GM23338 (cell line): ENCODE measurements at regions not wholly inside any gene's neighbourhood (a gene's known extent, or its start where the extent isn't known, plus 50 kb on each side); places are given as distances from the start of the nearest gene placed in this dataset.

ENCODE experiments used
- ATAC-seq: fragments of 200-7000 bp; cut with Tn5 transposase; 3 replicates; pipeline ENCODE4 v1.9.1; 2020
- DNase-seq: peaks from one replicate; pipeline ENCODE4 v3.0.0-alpha.2; 2015; ENCODE audit warnings: low spot score
- H2AFZ ChIP-seq: fragments of 200-600 bp; sonication (generic); 2 replicates; pipeline ENCODE4 v1.8.0; 2016; ENCODE audit warnings: antibody characterized with exemption, mild to moderate bottlenecking, moderate library complexity
- H3F3A ChIP-seq: fragments of 200-600 bp; sonication (generic); replicated peaks from 2 replicates; pipeline ENCODE4 v1.8.0; 2017; ENCODE audit warnings: antibody characterized with exemption, mixed run types, low read depth
- H3K27ac ChIP-seq: fragments of 200-600 bp; sonication (generic); 2 replicates; pipeline ENCODE4 v1.6.1; 2016; ENCODE audit warnings: low read depth
- H3K27me3 ChIP-seq: fragments of 200-600 bp; sonication (generic); 2 replicates; pipeline ENCODE4 v1.8.0; 2016; ENCODE audit warnings: mild to moderate bottlenecking, mixed run types, moderate library complexity; ENCODE audit not compliant: insufficient read depth
- H3K36me3 ChIP-seq: fragments of 200-600 bp; sonication (generic); 2 replicates; pipeline ENCODE4 v1.8.0; 2016; ENCODE audit warnings: mild to moderate bottlenecking; ENCODE audit not compliant: insufficient read depth
- H3K4me1 ChIP-seq: fragments of 200-600 bp; sonication (generic); 2 replicates; pipeline ENCODE4 v1.8.0; 2016; ENCODE audit warnings: mild to moderate bottlenecking, moderate library complexity; ENCODE audit not compliant: insufficient read depth
- H3K4me2 ChIP-seq: fragments of 200-600 bp; sonication (generic); 2 replicates; pipeline ENCODE4 v1.7.1; 2017; ENCODE audit warnings: mixed run types
- H3K4me3 ChIP-seq: fragments of 200-600 bp; sonication (generic); 2 replicates; pipeline ENCODE4 v1.6.1; 2016; ENCODE audit warnings: mixed run types
- H3K79me2 ChIP-seq: fragments of 200-600 bp; sonication (generic); replicated peaks from 2 replicates; pipeline ENCODE4 v1.8.0; 2017; ENCODE audit warnings: mild to moderate bottlenecking; ENCODE audit not compliant: insufficient read depth
- H3K9me2 ChIP-seq: fragments of 200-600 bp; sonication (generic); 2 replicates; pipeline ENCODE4 v1.8.0; 2017; ENCODE audit not compliant: insufficient read depth
- H4K20me1 ChIP-seq: fragments of 200-600 bp; sonication (generic); replicated peaks from 2 replicates; pipeline ENCODE4 v1.8.0; 2017; ENCODE audit warnings: mild to moderate bottlenecking; ENCODE audit not compliant: insufficient read depth
- H3K27ac Mint-ChIP-seq: 2 replicates; pipeline ENCODE4 v1.8.0; 2020; ENCODE audit warnings: inconsistent platforms, mild to moderate bottlenecking, moderate library complexity, mixed read lengths
- H3K27me3 Mint-ChIP-seq: 3 replicates; pipeline ENCODE4 v1.8.0; 2022; ENCODE audit warnings: low read depth, mild to moderate bottlenecking, moderate library complexity, mixed read lengths, inconsistent platforms; ENCODE audit not compliant: insufficient read depth, poor library complexity
- H3K36me3 Mint-ChIP-seq: 3 replicates; pipeline ENCODE4 v1.8.0; 2021; ENCODE audit warnings: low read depth, mild to moderate bottlenecking, inconsistent platforms, moderate library complexity, mixed read lengths
- H3K4me1 Mint-ChIP-seq: 3 replicates; pipeline ENCODE4 v1.8.0; 2020; ENCODE audit warnings: mild to moderate bottlenecking, inconsistent platforms, mixed read lengths
- H3K4me3 Mint-ChIP-seq: 3 replicates; pipeline ENCODE4 v1.8.0; 2021; ENCODE audit warnings: moderate library complexity, mild to moderate bottlenecking, inconsistent platforms, mixed read lengths
- H3K9me3 Mint-ChIP-seq: 3 replicates; pipeline ENCODE4 v1.8.0; 2020; ENCODE audit warnings: moderate library complexity, mild to moderate bottlenecking, inconsistent platforms, mixed read lengths
- EZH2 ChIP-seq: fragments of 200-600 bp; sonication (generic); IDR thresholded peaks from one replicate; pipeline ENCODE4 v1.8.0; 2017; ENCODE audit warnings: antibody characterized with exemption, mild to moderate bottlenecking, low read depth; ENCODE audit not compliant: unreplicated experiment
- JUNB ChIP-seq: IDR thresholded peaks from one replicate; pipeline ENCODE4 v1.6.1; 2016; ENCODE audit warnings: antibody characterized with exemption; ENCODE audit not compliant: unreplicated experiment
- STAT1 ChIP-seq: IDR thresholded peaks from one replicate; pipeline ENCODE4 v1.6.1; 2016; ENCODE audit warnings: antibody characterized with exemption; ENCODE audit not compliant: unreplicated experiment
- ZNF114 ChIP-seq: fragments of 250-450 bp; sonication (Bioruptor Pico); IDR thresholded peaks from 2 replicates; pipeline ENCODE4 v1.5.0; 2020; ENCODE audit warnings: mild to moderate bottlenecking, moderate library complexity
- ZNF462 ChIP-seq: fragments of 250-450 bp; sonication (Bioruptor Pico); IDR thresholded peaks from 2 replicates; pipeline ENCODE4 v1.5.0; 2020; ENCODE audit warnings: mild to moderate bottlenecking, moderate library complexity
- TF ChIP-seq, protein P1 (sequence below), 2 experiments: fragments of 200-600 bp in 1 of 2; sonication (generic) in 1 of 2; conservative IDR thresholded peaks; 2 replicates each; pipeline versions ENCODE4 v1.5.1 to v1.6.1; 2016 to 2017; ENCODE audit warnings: antibody characterized with exemption in 2 of 2, low read depth in 2 of 2, mild to moderate bottlenecking in 2 of 2, moderate library complexity in 1 of 2
- TF ChIP-seq, protein P2 (sequence below): IDR thresholded peaks from one replicate; pipeline ENCODE4 v1.6.1; 2018; ENCODE audit warnings: antibody characterized with exemption; ENCODE audit not compliant: unreplicated experiment

- no peak for TF ChIP-seq ZNF462
- TF ChIP-seq, protein P1, sequence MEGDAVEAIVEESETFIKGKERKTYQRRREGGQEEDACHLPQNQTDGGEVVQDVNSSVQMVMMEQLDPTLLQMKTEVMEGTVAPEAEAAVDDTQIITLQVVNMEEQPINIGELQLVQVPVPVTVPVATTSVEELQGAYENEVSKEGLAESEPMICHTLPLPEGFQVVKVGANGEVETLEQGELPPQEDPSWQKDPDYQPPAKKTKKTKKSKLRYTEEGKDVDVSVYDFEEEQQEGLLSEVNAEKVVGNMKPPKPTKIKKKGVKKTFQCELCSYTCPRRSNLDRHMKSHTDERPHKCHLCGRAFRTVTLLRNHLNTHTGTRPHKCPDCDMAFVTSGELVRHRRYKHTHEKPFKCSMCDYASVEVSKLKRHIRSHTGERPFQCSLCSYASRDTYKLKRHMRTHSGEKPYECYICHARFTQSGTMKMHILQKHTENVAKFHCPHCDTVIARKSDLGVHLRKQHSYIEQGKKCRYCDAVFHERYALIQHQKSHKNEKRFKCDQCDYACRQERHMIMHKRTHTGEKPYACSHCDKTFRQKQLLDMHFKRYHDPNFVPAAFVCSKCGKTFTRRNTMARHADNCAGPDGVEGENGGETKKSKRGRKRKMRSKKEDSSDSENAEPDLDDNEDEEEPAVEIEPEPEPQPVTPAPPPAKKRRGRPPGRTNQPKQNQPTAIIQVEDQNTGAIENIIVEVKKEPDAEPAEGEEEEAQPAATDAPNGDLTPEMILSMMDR (conservative IDR thresholded peaks at IDR 0.05; ENCODE audit: low read depth in 2 of 2): no peak
- TF ChIP-seq, protein P2, sequence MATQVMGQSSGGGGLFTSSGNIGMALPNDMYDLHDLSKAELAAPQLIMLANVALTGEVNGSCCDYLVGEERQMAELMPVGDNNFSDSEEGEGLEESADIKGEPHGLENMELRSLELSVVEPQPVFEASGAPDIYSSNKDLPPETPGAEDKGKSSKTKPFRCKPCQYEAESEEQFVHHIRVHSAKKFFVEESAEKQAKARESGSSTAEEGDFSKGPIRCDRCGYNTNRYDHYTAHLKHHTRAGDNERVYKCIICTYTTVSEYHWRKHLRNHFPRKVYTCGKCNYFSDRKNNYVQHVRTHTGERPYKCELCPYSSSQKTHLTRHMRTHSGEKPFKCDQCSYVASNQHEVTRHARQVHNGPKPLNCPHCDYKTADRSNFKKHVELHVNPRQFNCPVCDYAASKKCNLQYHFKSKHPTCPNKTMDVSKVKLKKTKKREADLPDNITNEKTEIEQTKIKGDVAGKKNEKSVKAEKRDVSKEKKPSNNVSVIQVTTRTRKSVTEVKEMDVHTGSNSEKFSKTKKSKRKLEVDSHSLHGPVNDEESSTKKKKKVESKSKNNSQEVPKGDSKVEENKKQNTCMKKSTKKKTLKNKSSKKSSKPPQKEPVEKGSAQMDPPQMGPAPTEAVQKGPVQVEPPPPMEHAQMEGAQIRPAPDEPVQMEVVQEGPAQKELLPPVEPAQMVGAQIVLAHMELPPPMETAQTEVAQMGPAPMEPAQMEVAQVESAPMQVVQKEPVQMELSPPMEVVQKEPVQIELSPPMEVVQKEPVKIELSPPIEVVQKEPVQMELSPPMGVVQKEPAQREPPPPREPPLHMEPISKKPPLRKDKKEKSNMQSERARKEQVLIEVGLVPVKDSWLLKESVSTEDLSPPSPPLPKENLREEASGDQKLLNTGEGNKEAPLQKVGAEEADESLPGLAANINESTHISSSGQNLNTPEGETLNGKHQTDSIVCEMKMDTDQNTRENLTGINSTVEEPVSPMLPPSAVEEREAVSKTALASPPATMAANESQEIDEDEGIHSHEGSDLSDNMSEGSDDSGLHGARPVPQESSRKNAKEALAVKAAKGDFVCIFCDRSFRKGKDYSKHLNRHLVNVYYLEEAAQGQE: no peak
These were observed 97.8 kb downstream of the LUZP4 start (continued) for GRCh38 chrX:115387327-115387726.

- no peaks in the 10 kb centered on the region for H3K36me3 ChIP-seq
- no peaks in the 10 kb centered on the region for H4K20me1 ChIP-seq
- no peaks in the 10 kb centered on the region for H3K9me3 Mint-ChIP-seq
- H3K27ac ChIP-seq: no peak overlapping the region
- ATAC-seq: no peak
- no peaks in the 10 kb centered on the region; the same call in 1 of the 2 replicates for H3K9me2 ChIP-seq
- no peak overlapping the region for H3K4me3 ChIP-seq
- no peaks in the 10 kb centered on the region for H3K27me3 ChIP-seq
- H3K79me2 ChIP-seq: no peaks in the 10 kb centered on the region
- H3K4me1 Mint-ChIP-seq: peaks cover 5% of the 10 kb centered on the region; the same call in 1 of the 3 replicates
- no peak overlapping the region for H3K4me3 Mint-ChIP-seq
- H3K4me1 ChIP-seq: no peaks in the 10 kb centered on the region
- H3K4me2 ChIP-seq: no peak overlapping the region
- no peaks in the 10 kb centered on the region for H3F3A ChIP-seq
- no peak for DNase-seq
- H3K27ac Mint-ChIP-seq: no peak overlapping the region
- H3K36me3 Mint-ChIP-seq: no peaks in the 10 kb centered on the region
- H3K27me3 Mint-ChIP-seq: no peaks in the 10 kb centered on the region
- H2AFZ ChIP-seq: no peak overlapping the region
- no peak for TF ChIP-seq JUNB
- no peak for TF ChIP-seq ZNF114 (CRISPR knock-in tag)
- TF ChIP-seq STAT1: no peak
- no peak for TF ChIP-seq EZH2
- TF ChIP-seq, protein P2: no peak
These were observed 99.4 kb downstream of the LUZP4 start for GRCh38 chrX:115388879-115389278.
